GM13976 (cell line): ENCODE measurements at regions not wholly inside any gene's neighbourhood (a gene's known extent, or its start where the extent isn't known, plus 50 kb on each side); places are given as distances from the start of the nearest gene placed in this dataset.

Experiments used
- DNase-seq: peaks from one replicate; pipeline ENCODE4 v3.0.0; 2012; ENCODE audit warnings: low spot score
- CTCF ChIP-seq: IDR thresholded peaks from 2 replicates; pipeline ENCODE4 v1.5.1; 2012; ENCODE audit warnings: borderline replicate concordance, mild to moderate bottlenecking; ENCODE audit not compliant: insufficient read depth; ENCODE audit errors: extremely low read depth, missing control alignments, control extremely low read depth
- in situ Hi-C: fragments of 300-500 bp; cut with MboI; formaldehyde crosslinking; loops from one replicate; pipeline ENCODE4 v1.12.0; 2022; ENCODE audit warnings: low sequenced_read_pairs, mixed read lengths, inconsistent platforms; ENCODE audit not compliant: unreplicated experiment

- TF ChIP-seq CTCF: no peak
- no peak for DNase-seq
- in situ Hi-C loops: no loop called here
Observed at GRCh38 chr5:67809589-67809988, 406.0 kb upstream of the PIK3R1 start.

GRCh38 chr5:67808340-67808739 lies 407.2 kb upstream of the PIK3R1 start:
- no peak for TF ChIP-seq CTCF
- no peak for DNase-seq
- in situ Hi-C loops: no loop called here

- no peak for TF ChIP-seq CTCF
- in situ Hi-C loops: no loop called here
- peak; percentile 31 for DNase-seq
Observed at GRCh38 chr5:67807439-67807888, 408.1 kb upstream of the PIK3R1 start.

GRCh38 chr5:67806654-67807438 lies 408.7 kb upstream of the PIK3R1 start:
- no peak for TF ChIP-seq CTCF
- no peak for DNase-seq
- in situ Hi-C loops: no loop called here

GRCh38 chr5:67805666-67806348 lies 409.7 kb upstream of the PIK3R1 start:
- no peak for DNase-seq
- no peak for TF ChIP-seq CTCF
- in situ Hi-C loops: no loop called here

GRCh38 chr5:67802766-67803165 lies 412.8 kb upstream of the PIK3R1 start:
- DNase-seq: no peak
- TF ChIP-seq CTCF: no peak
- in situ Hi-C loops: no loop called here
